SK-N-SH treated with all-trans-retinoic acid at 6 μM for 48 hours (cell line): ENCODE measurements at regions not wholly inside any gene's neighbourhood (a gene's known extent, or its start where the extent isn't known, plus 50 kb on each side); places are given as distances from the start of the nearest gene placed in this dataset.

Experiments
- SNAI2 ChIP-seq: fragments of 250-450 bp; sonication (Bioruptor Pico); IDR thresholded peaks from 2 replicates; pipeline ENCODE4 v1.5.0; 2020; ENCODE audit warnings: mild to moderate bottlenecking, moderate library complexity
- ZFP30 ChIP-seq: fragments of 450-650 bp; formaldehyde crosslinking; IDR thresholded peaks from 2 replicates; pipeline ENCODE4 v1.5.0; 2022; ENCODE audit warnings: mild to moderate bottlenecking, moderate library complexity

DNA sequence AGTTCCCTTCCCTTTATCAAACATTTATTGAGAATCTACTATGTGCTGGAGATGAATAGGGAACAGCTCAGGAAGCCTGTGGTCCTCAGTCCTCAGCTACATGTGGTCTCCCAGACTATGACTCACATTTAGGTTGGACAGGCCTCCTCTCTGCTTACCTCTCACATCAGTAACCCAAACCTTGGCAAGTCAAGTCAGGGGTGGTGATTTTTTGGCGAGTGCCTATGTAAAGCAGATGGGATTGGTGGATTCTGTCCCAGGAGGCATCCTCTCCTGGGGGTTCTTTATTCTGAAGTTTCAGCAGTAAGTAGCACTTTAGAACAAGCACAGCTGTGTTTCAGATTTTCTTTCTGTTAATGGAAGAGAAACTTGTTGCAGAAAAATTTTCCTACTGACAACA is 241.3 kb downstream of the PRDM2 start:
- TF ChIP-seq ZFP30 (CRISPR knock-in tag) (no peak), SNAI2 (CRISPR knock-in tag) (no peak)
